ENCODE measurements at regions not wholly inside any gene's neighbourhood (a gene's known extent, or its start where the extent isn't known, plus 50 kb on each side); places are given as distances from the start of the nearest gene placed in this dataset.

GRCh38 chr1:43073490-43074230 is 98.4 kb downstream of the EBNA1BP2 start:
- TF ChIP-seq POLR2A (IDR thresholded peaks at IDR 0.05; ENCODE audit: low read length) (no peak), CTCF (IDR thresholded peaks at IDR 0.05) (peak; percentile 73), MAZ (IDR thresholded peaks at IDR 0.05; ENCODE audit: borderline replicate concordance, low read depth, low read length) (no peak), USF2 (IDR thresholded peaks at IDR 0.05) (no peak)
